GM23338 (cell line): ENCODE measurements at regions not wholly inside any gene's neighbourhood (a gene's known extent, or its start where the extent isn't known, plus 50 kb on each side); places are given as distances from the start of the nearest gene placed in this dataset.

ENCODE experiments used
- ATAC-seq: fragments of 200-7000 bp; cut with Tn5 transposase; 3 replicates; pipeline ENCODE4 v1.9.1; 2020
- DNase-seq: peaks from one replicate; pipeline ENCODE4 v3.0.0-alpha.2; 2015; ENCODE audit warnings: low spot score
- H2AFZ ChIP-seq: fragments of 200-600 bp; sonication (generic); 2 replicates; pipeline ENCODE4 v1.8.0; 2016; ENCODE audit warnings: antibody characterized with exemption, mild to moderate bottlenecking, moderate library complexity
- H3F3A ChIP-seq: fragments of 200-600 bp; sonication (generic); replicated peaks from 2 replicates; pipeline ENCODE4 v1.8.0; 2017; ENCODE audit warnings: antibody characterized with exemption, mixed run types, low read depth
- H3K27ac ChIP-seq: fragments of 200-600 bp; sonication (generic); 2 replicates; pipeline ENCODE4 v1.6.1; 2016; ENCODE audit warnings: low read depth
- H3K27me3 ChIP-seq: fragments of 200-600 bp; sonication (generic); 2 replicates; pipeline ENCODE4 v1.8.0; 2016; ENCODE audit warnings: mild to moderate bottlenecking, mixed run types, moderate library complexity; ENCODE audit not compliant: insufficient read depth
- H3K36me3 ChIP-seq: fragments of 200-600 bp; sonication (generic); 2 replicates; pipeline ENCODE4 v1.8.0; 2016; ENCODE audit warnings: mild to moderate bottlenecking; ENCODE audit not compliant: insufficient read depth
- H3K4me1 ChIP-seq: fragments of 200-600 bp; sonication (generic); 2 replicates; pipeline ENCODE4 v1.8.0; 2016; ENCODE audit warnings: mild to moderate bottlenecking, moderate library complexity; ENCODE audit not compliant: insufficient read depth
- H3K4me2 ChIP-seq: fragments of 200-600 bp; sonication (generic); 2 replicates; pipeline ENCODE4 v1.7.1; 2017; ENCODE audit warnings: mixed run types
- H3K4me3 ChIP-seq: fragments of 200-600 bp; sonication (generic); 2 replicates; pipeline ENCODE4 v1.6.1; 2016; ENCODE audit warnings: mixed run types
- H3K79me2 ChIP-seq: fragments of 200-600 bp; sonication (generic); replicated peaks from 2 replicates; pipeline ENCODE4 v1.8.0; 2017; ENCODE audit warnings: mild to moderate bottlenecking; ENCODE audit not compliant: insufficient read depth
- H3K9me2 ChIP-seq: fragments of 200-600 bp; sonication (generic); 2 replicates; pipeline ENCODE4 v1.8.0; 2017; ENCODE audit not compliant: insufficient read depth
- H4K20me1 ChIP-seq: fragments of 200-600 bp; sonication (generic); replicated peaks from 2 replicates; pipeline ENCODE4 v1.8.0; 2017; ENCODE audit warnings: mild to moderate bottlenecking; ENCODE audit not compliant: insufficient read depth
- H3K27ac Mint-ChIP-seq: 2 replicates; pipeline ENCODE4 v1.8.0; 2020; ENCODE audit warnings: inconsistent platforms, mild to moderate bottlenecking, moderate library complexity, mixed read lengths
- H3K27me3 Mint-ChIP-seq: 3 replicates; pipeline ENCODE4 v1.8.0; 2022; ENCODE audit warnings: low read depth, mild to moderate bottlenecking, moderate library complexity, mixed read lengths, inconsistent platforms; ENCODE audit not compliant: insufficient read depth, poor library complexity
- H3K36me3 Mint-ChIP-seq: 3 replicates; pipeline ENCODE4 v1.8.0; 2021; ENCODE audit warnings: low read depth, mild to moderate bottlenecking, inconsistent platforms, moderate library complexity, mixed read lengths
- H3K4me1 Mint-ChIP-seq: 3 replicates; pipeline ENCODE4 v1.8.0; 2020; ENCODE audit warnings: mild to moderate bottlenecking, inconsistent platforms, mixed read lengths
- H3K4me3 Mint-ChIP-seq: 3 replicates; pipeline ENCODE4 v1.8.0; 2021; ENCODE audit warnings: moderate library complexity, mild to moderate bottlenecking, inconsistent platforms, mixed read lengths
- H3K9me3 Mint-ChIP-seq: 3 replicates; pipeline ENCODE4 v1.8.0; 2020; ENCODE audit warnings: moderate library complexity, mild to moderate bottlenecking, inconsistent platforms, mixed read lengths
- CREB1 ChIP-seq: fragments of 250-450 bp; sonication (Bioruptor Pico); IDR thresholded peaks from 2 replicates; pipeline ENCODE4 v1.5.0; 2020; ENCODE audit warnings: low read depth, mild to moderate bottlenecking, moderate library complexity
- CTCF ChIP-seq, 2 experiments: fragments of 200-600 bp in 1 of 2; sonication (generic) in 1 of 2; conservative IDR thresholded peaks; 2 replicates each; pipeline versions ENCODE4 v1.5.1 to v1.6.1; 2016 to 2017; ENCODE audit warnings: antibody characterized with exemption in 2 of 2, low read depth in 2 of 2, mild to moderate bottlenecking in 2 of 2, moderate library complexity in 1 of 2
- ETS1 ChIP-seq: IDR thresholded peaks from 2 replicates; pipeline ENCODE4 v1.6.1; 2016; ENCODE audit warnings: antibody characterized with exemption
- EZH2 ChIP-seq: fragments of 200-600 bp; sonication (generic); IDR thresholded peaks from one replicate; pipeline ENCODE4 v1.8.0; 2017; ENCODE audit warnings: antibody characterized with exemption, mild to moderate bottlenecking, low read depth; ENCODE audit not compliant: unreplicated experiment
- EZH2phosphoT487 ChIP-seq: fragments of 200-600 bp; sonication (generic); IDR thresholded peaks from one replicate; pipeline ENCODE4 v1.8.1; 2018; ENCODE audit warnings: antibody characterized with exemption; ENCODE audit not compliant: unreplicated experiment
- JUNB ChIP-seq: IDR thresholded peaks from one replicate; pipeline ENCODE4 v1.6.1; 2016; ENCODE audit warnings: antibody characterized with exemption; ENCODE audit not compliant: unreplicated experiment
- NANOG ChIP-seq: IDR thresholded peaks from 2 replicates; pipeline ENCODE4 v1.6.1; 2016; ENCODE audit warnings: antibody characterized with exemption, borderline replicate concordance
- POLR2AphosphoS5 ChIP-seq: IDR thresholded peaks from 2 replicates; pipeline ENCODE4 v1.6.1; 2016; ENCODE audit warnings: antibody characterized with exemption, low read depth
- REST ChIP-seq: IDR thresholded peaks from one replicate; pipeline ENCODE4 v1.6.1; 2018; ENCODE audit warnings: antibody characterized with exemption; ENCODE audit not compliant: unreplicated experiment
- STAT1 ChIP-seq: IDR thresholded peaks from one replicate; pipeline ENCODE4 v1.6.1; 2016; ENCODE audit warnings: antibody characterized with exemption; ENCODE audit not compliant: unreplicated experiment
- ZNF114 ChIP-seq: fragments of 250-450 bp; sonication (Bioruptor Pico); IDR thresholded peaks from 2 replicates; pipeline ENCODE4 v1.5.0; 2020; ENCODE audit warnings: mild to moderate bottlenecking, moderate library complexity
- ZNF331 ChIP-seq: fragments of 250-450 bp; sonication (Bioruptor Pico); IDR thresholded peaks from 2 replicates; pipeline ENCODE4 v1.5.0; 2020; ENCODE audit warnings: low read depth, mild to moderate bottlenecking, moderate library complexity
- ZNF462 ChIP-seq: fragments of 250-450 bp; sonication (Bioruptor Pico); IDR thresholded peaks from 2 replicates; pipeline ENCODE4 v1.5.0; 2020; ENCODE audit warnings: mild to moderate bottlenecking, moderate library complexity

- no peak overlapping the region for H3K4me3 Mint-ChIP-seq
- no peak overlapping the region for H3K27ac Mint-ChIP-seq
- TF ChIP-seq STAT1 (no peak), POLR2AphosphoS5 (no peak), EZH2phosphoT487 (no peak), NANOG (no peak), EZH2 (no peak), ZNF331 (CRISPR knock-in tag) (no peak), ZNF114 (CRISPR knock-in tag) (no peak), CTCF (conservative IDR thresholded peaks at IDR 0.05; ENCODE audit: low read depth in 2 of 2) (no peak), JUNB (no peak), ZNF462 (CRISPR knock-in tag) (no peak), CREB1 (CRISPR knock-in tag) (no peak), ETS1 (no peak), REST (no peak)
- H3F3A ChIP-seq: no peaks in the 10 kb centered on the region
- H3K36me3 ChIP-seq: peaks cover 12% of the 10 kb centered on the region; the same call in 1 of the 2 replicates
- peaks cover 81% of the 10 kb centered on the region for H3K9me3 Mint-ChIP-seq
- no peaks in the 10 kb centered on the region for H3K79me2 ChIP-seq
- H3K4me3 ChIP-seq: no peak overlapping the region
- no peak overlapping the region for H3K4me2 ChIP-seq
- H4K20me1 ChIP-seq: no peaks in the 10 kb centered on the region
- H2AFZ ChIP-seq: no peak overlapping the region
- peaks cover 7% of the 10 kb centered on the region; the same call in 1 of the 3 replicates for H3K36me3 Mint-ChIP-seq
- ATAC-seq: no peak
- H3K4me1 ChIP-seq: no peaks in the 10 kb centered on the region
- peaks cover 3% of the 10 kb centered on the region for H3K27me3 Mint-ChIP-seq
- no peak overlapping the region for H3K27ac ChIP-seq
- DNase-seq: no peak
- no peaks in the 10 kb centered on the region for H3K9me2 ChIP-seq
- peaks cover 28% of the 10 kb centered on the region for H3K4me1 Mint-ChIP-seq
- no peaks in the 10 kb centered on the region for H3K27me3 ChIP-seq
Observed at GRCh38 chr3:6066397-6066796, 794.5 kb upstream of the GRM7 start.
